ENCODE measurements at regions not wholly inside any gene's neighbourhood (a gene's known extent, or its start where the extent isn't known, plus 50 kb on each side); places are given as distances from the start of the nearest gene placed in this dataset.

DNA sequence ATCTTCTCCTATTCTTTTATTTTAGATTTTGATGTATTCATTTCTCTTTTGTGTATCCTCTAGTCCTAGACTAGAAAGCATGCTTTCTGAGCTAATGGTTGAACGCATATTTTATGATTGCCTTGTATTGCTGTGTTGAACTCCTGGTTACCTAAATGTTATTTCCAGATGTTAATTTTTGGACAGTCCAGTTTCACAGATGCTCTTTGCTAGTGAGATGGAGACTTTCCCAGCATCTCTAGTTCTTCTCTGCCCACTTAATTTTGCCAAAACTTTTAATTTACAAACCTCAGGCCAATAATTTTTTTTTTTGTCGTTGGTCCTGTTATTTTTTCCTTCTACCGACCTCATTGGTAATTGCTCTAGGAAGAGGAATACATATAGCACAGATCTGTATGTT is 153.2 kb downstream of the HAUS1 start:
- Histone ChIP-seq H3K4me3 (no peak overlapping the region), H3K27me3 (no peaks in the 10 kb centered on the region), H4K20me1 (ENCODE audit: low read depth) (peaks cover 16% of the 10 kb centered on the region), H3K9ac (no peak overlapping the region), H3K79me2 (ENCODE audit: low read depth) (no peaks in the 10 kb centered on the region), H2AFZ (replicated peaks) (no peak overlapping the region), H3K4me1 (no peaks in the 10 kb centered on the region), H3K36me3 (no peaks in the 10 kb centered on the region), H3K4me2 (no peak overlapping the region), H3K9me3 (ENCODE audit: low read depth) (no peaks in the 10 kb centered on the region), H3F3A (ENCODE audit: low read depth) (no peaks in the 10 kb centered on the region), H3K27ac (no peak overlapping the region)
- Mint-ChIP-seq H3K27me3 (ENCODE audit: insufficient read depth, low read depth) (no peaks in the 10 kb centered on the region), H3K36me3 (peaks cover 10% of the 10 kb centered on the region), H3K27ac (no peak overlapping the region), H3K4me1 (no peaks in the 10 kb centered on the region), H3K9me3 (no peaks in the 10 kb centered on the region), H3K4me3 (no peak overlapping the region)
- no peak for TF ChIP-seq EZH2 (IDR thresholded peaks at IDR 0.05)
- no peak for TF ChIP-seq EZH2phosphoT487 (IDR thresholded peaks at IDR 0.05)
- TF ChIP-seq, protein P1, sequence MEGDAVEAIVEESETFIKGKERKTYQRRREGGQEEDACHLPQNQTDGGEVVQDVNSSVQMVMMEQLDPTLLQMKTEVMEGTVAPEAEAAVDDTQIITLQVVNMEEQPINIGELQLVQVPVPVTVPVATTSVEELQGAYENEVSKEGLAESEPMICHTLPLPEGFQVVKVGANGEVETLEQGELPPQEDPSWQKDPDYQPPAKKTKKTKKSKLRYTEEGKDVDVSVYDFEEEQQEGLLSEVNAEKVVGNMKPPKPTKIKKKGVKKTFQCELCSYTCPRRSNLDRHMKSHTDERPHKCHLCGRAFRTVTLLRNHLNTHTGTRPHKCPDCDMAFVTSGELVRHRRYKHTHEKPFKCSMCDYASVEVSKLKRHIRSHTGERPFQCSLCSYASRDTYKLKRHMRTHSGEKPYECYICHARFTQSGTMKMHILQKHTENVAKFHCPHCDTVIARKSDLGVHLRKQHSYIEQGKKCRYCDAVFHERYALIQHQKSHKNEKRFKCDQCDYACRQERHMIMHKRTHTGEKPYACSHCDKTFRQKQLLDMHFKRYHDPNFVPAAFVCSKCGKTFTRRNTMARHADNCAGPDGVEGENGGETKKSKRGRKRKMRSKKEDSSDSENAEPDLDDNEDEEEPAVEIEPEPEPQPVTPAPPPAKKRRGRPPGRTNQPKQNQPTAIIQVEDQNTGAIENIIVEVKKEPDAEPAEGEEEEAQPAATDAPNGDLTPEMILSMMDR (IDR thresholded peaks at IDR 0.05) = no peak
- DNase-seq (ENCODE audit: low spot score) = no peak

DNA sequence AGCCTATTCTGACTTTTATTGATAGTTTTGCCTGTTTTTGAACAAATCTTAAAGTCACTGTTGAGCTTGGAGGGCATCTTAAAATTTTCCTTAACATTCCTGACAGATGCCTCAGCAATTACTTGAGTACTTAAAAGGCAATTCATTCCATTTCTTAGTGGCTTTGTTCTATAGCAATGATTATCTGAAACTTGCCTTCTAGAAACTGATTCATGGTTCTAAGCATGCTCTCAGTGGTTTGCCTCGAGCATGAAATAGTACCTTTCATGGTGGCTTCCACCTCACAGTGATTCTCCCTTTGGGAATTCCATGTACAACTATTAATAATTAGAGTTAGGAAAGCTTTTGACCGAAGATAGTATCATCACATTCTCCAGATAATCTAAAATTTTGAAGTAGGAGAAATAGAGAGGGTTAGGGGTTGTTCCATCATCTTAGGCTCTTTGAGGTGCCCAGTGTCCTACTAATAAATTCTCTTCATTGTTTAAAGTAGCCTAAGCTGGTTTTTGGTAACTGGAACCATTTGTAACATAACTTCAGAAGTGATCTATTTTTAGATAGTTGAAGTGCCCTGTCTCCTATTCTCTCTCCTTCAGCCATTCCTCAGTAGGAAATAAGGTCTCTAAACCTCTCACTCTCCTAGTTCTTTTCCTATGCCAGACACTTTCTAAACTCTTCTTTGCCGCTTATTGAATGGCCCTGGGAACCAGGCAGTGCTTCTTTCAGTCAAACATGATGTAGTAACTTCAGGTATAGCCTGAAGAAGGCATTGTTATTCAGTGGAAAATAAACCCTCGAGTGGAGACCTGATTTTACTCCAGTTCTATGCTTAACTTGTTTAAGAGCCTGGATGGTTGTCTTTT is 156.1 kb downstream of the HAUS1 start:
- no peaks in the 10 kb centered on the region for H3K9me3 Mint-ChIP-seq
- H3K27me3 Mint-ChIP-seq (ENCODE audit: insufficient read depth, low read depth) = peaks cover 3% of the 10 kb centered on the region
- Histone ChIP-seq H3K9ac (no peak overlapping the region), H3K79me2 (ENCODE audit: low read depth) (no peaks in the 10 kb centered on the region), H3K4me2 (no peak overlapping the region), H3F3A (ENCODE audit: low read depth) (no peaks in the 10 kb centered on the region), H3K9me3 (ENCODE audit: low read depth) (no peaks in the 10 kb centered on the region), H3K4me3 (no peak overlapping the region), H4K20me1 (ENCODE audit: low read depth) (peaks cover 22% of the 10 kb centered on the region), H3K4me1 (peaks cover 9% of the 10 kb centered on the region), H3K27me3 (no peaks in the 10 kb centered on the region), H2AFZ (replicated peaks) (no peak overlapping the region), H3K36me3 (no peaks in the 10 kb centered on the region), H3K27ac (no peak overlapping the region)
- no peak for DNase-seq (ENCODE audit: low spot score)
- no peak overlapping the region for H3K4me3 Mint-ChIP-seq
- TF ChIP-seq EZH2phosphoT487 (IDR thresholded peaks at IDR 0.05) = no peak
- TF ChIP-seq EZH2 (IDR thresholded peaks at IDR 0.05) = no peak
- TF ChIP-seq, protein P1 (IDR thresholded peaks at IDR 0.05) = no peak
- peaks cover 14% of the 10 kb centered on the region for H3K36me3 Mint-ChIP-seq
- H3K4me1 Mint-ChIP-seq = peaks cover 10% of the 10 kb centered on the region
- H3K27ac Mint-ChIP-seq = peak overlapping the region; percentile 14

DNA sequence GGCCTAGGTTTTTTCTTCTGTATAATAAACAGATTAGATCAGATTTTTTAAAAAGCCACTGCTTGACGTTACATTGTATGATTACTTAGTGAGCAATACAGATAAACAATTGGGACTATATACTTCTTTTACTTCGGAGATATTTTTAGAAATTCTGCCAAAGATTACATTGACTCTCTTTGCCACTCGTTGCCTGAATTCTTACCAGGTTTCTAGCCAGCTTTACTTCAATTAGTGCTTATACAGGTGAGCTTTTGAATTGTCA is 156.6 kb downstream of the HAUS1 start:
- H3K4me1 Mint-ChIP-seq = peaks cover 12% of the 10 kb centered on the region
- H3K36me3 Mint-ChIP-seq = peaks cover 15% of the 10 kb centered on the region
- peaks cover 3% of the 10 kb centered on the region for H3K27me3 Mint-ChIP-seq (ENCODE audit: insufficient read depth, low read depth)
- no peaks in the 10 kb centered on the region for H3K9me3 Mint-ChIP-seq
- Histone ChIP-seq H3K4me2 (no peak overlapping the region), H3K4me3 (no peak overlapping the region), H3F3A (ENCODE audit: low read depth) (no peaks in the 10 kb centered on the region), H2AFZ (replicated peaks) (no peak overlapping the region), H3K9me3 (ENCODE audit: low read depth) (no peaks in the 10 kb centered on the region), H3K27ac (no peak overlapping the region), H3K9ac (no peak overlapping the region), H4K20me1 (ENCODE audit: low read depth) (peaks cover 22% of the 10 kb centered on the region), H3K36me3 (no peaks in the 10 kb centered on the region), H3K27me3 (no peaks in the 10 kb centered on the region), H3K4me1 (peaks cover 9% of the 10 kb centered on the region), H3K79me2 (ENCODE audit: low read depth) (no peaks in the 10 kb centered on the region)
- H3K27ac Mint-ChIP-seq = no peak overlapping the region
- TF ChIP-seq EZH2phosphoT487 (IDR thresholded peaks at IDR 0.05) (no peak), EZH2 (IDR thresholded peaks at IDR 0.05) (no peak)
- TF ChIP-seq, protein P1 (IDR thresholded peaks at IDR 0.05) = no peak
- H3K4me3 Mint-ChIP-seq = no peak overlapping the region
- DNase-seq (ENCODE audit: low spot score) = no peak
